Right lung (tissue), 2 donors: ENCODE measurements at regions not wholly inside any gene's neighbourhood (a gene's known extent, or its start where the extent isn't known, plus 50 kb on each side); places are given as distances from the start of the nearest gene placed in this dataset.
"Not testable (repeated sequence)": the region's sequence is repeated elsewhere in the genome, so short reads cannot be mapped to it uniquely, and the experiment has no call there.

ENCODE experiments used
- DNase-seq, 2 donors: peaks; one replicate each; pipeline ENCODE4 v3.0.0-alpha.2; 2013

DNA sequence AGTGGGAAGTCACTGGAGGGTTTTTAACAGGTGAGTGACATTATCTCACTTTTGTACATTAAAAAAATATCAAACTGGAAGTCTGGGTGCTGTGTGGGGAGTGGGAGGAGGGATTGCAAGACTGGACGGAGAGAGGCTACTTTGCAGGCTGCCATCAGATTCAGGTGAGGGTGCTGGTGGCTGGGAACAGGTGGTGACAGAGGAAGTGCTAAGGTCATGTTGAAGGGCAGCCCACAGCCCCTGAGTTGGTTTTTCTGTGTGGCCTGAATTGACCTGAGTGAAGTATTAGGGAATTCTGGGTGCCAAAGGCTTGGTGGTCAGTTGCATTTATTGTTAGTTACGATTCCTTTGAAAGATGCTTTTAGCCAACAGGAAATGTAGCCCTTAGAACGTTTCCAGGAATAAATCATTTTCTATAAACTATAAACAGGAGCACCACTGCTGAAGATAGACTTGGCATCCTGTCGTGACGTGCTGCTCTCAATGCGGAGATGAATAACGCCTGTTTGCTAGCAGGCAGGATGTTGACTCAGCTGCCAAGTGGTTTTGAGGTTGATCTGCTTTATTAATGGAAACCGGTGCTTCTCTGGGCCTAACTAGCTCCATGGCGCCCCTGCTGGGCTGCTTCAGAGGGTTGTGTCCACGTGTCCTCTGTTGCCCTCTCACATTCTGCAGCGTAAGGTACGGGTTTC, 707.5 kb upstream of the TMEM132C start:
- no peak for DNase-seq

DNA sequence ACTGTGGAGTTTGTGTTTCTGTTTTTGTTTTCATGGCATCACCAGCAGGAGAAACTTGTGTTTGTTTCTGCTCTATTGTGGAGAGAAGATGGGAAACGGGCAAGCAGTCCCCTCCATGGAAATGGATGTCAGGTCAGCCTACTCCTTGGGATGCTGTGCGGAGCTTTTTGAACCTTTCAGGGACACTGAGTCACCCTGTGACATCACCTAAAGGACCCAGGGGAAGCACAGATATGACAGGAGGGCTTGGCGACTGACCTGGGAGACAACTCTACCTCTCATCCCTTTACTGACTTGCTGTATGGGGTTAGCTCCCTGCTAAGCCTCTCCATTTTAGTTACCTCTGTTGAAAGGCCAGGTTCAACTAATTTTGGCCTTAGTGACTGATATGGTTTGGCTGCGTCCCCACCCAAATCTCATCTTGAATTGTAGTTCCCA, 706.9 kb upstream of the TMEM132C start:
- no peak for DNase-seq

DNA sequence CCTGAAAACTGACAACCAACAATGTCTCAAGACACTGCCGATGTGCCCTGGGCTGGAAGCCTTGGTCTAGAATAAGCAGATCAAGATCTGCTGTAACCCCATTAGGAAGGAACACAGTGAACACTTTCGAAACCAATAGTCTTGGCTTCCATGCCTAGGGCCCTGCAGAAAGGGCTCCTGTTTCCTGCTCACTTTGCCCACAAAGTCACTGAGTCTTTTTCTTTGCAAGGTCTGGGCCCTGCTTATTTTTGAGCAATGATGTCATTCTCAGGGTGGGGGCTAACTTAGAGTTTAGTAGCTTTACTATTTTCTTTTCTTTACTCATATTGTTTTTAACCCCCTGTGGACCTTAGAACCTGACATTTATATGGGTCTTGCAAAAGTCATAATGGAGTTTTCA, 704.2 kb upstream of the TMEM132C start:
- no peak for DNase-seq

- no peak for DNase-seq
These were observed 701.7 kb upstream of the TMEM132C start for GRCh38 chr12:127565241-127565640.

GRCh38 chr12:127567531-127567930, 699.4 kb upstream of the TMEM132C start:
- no peak for DNase-seq

- no peak for DNase-seq
These were observed 696.6 kb upstream of the TMEM132C start for GRCh38 chr12:127570387-127570786.

- DNase-seq = no peak
These were observed 696.1 kb upstream of the TMEM132C start for GRCh38 chr12:127570793-127571360.

DNA sequence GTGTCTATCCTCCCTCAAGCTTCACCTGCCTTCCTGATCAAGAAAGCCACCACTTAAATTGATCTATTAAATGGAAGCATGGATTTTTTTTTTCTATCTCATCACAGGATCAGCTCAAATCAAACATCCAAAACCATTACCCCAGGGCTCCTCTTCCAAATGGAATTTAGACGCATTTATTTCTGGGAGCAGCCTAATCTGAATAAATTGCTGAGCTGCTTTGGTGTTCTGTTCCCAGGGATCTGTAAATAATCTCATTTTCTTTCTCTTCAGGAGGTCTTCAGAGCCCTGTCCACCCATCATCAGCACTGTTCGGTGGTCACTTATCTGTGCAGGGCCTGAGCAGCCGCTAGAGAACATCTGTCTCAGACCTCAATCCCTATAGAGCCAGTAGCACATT, 695.4 kb upstream of the TMEM132C start:
- no peak for DNase-seq

- DNase-seq = no peak
These were observed 687.5 kb upstream of the TMEM132C start for GRCh38 chr12:127579446-127579845.

- DNase-seq = no peak
These were observed 684.9 kb upstream of the TMEM132C start for GRCh38 chr12:127582074-127582473.

- no peak for DNase-seq
These were observed 683.9 kb upstream of the TMEM132C start for GRCh38 chr12:127583041-127583440.

DNA sequence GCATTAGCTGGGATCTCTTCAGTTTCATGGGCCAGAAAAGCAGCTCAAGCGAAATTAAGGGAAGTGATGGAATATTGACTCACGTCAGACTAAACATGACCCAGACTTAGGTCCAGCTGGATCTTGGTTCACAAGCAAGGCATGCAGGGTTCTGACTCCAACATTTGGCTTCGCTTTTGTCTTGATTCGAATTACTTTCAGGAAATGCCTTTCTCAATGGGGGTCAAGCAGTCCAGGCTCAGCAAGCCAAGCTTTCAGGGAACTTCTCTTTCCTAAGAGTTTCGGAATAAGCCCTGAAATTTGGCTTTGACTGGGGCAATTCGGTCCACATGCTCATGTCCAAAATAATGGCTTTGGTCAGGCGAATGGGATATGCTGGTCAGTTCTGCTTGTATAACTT, 678.7 kb upstream of the TMEM132C start:
- no peak for DNase-seq

- no peak for DNase-seq
These were observed 677.4 kb upstream of the TMEM132C start for GRCh38 chr12:127589541-127589940.

- DNase-seq = no peak
These were observed 676.1 kb upstream of the TMEM132C start for GRCh38 chr12:127590868-127591267.

- DNase-seq = no peak
These were observed 674.7 kb upstream of the TMEM132C start for GRCh38 chr12:127592245-127592644.

DNA sequence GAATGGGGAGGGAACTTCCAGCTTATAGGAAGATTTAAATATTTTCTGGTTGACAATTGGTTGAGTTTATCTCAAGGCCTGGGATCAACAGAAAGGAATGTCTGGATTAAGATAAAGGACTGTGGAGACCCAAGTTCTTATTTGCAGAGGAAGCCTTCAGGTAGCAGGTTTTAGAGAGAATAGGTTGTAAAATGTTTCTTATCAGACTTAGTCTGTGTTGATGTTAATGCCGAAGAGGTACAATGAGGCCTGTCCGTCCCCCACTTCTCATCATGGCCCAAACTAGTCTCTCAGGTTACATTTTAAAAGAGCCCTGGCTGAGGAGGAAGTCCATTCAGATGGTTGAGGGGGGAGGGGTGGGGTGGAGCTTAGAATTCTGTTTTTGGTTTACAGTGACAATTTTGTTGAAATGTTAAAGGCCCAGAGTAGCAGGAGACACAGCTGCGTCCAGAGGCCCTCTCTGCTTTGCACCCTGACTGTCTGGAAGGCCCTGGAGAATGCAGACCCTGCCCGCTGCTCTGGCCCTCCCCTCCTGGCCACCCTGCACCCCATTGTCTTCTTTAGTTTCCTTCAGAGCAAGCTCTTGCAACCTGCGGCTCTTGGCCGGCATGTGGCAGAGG, 672.5 kb upstream of the TMEM132C start:
- DNase-seq = no peak

- no peak for DNase-seq
These were observed 671.5 kb upstream of the TMEM132C start for GRCh38 chr12:127595506-127595905.

DNA sequence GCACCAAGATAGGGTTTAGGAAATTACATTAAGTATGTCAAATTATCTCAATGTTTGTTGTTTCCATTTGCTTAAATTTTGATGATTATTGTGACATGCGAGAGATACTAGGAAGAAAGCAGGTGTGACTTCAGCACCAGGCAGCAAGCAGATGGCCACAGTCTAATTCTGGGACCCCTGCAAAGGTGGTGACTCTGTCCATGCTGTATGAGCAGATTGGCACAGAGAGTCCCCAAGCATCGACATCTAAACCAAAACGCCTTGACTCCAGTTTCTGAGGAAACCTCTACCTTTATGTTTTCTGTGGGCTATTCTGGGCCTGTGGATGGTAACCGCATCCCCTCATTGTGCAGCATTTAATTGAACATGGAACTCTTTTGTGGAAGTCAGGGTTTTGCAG, 670.1 kb upstream of the TMEM132C start:
- no peak for DNase-seq

DNA sequence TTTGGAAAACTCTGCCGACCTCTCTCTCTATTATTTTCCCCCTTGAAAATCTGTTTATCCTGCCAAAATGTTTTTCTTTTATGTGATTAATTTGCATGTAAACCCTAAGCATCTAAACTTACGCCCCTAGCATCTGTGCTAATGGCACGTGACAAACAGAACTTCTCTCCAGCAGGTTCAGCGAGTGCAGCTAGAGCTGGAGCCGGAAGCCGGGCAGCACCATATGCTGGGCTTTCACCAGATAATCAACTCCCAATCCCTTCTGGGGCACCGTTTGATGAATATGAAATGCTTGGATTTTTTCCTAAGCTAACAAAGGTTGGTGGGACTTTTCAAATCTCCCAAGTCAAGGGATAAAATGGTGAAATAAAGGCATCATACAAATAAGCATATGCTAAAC, 667.5 kb upstream of the TMEM132C start:
- no peak for DNase-seq

- no peak for DNase-seq
These were observed 666.8 kb upstream of the TMEM132C start for GRCh38 chr12:127600211-127600610.

- no peak for DNase-seq
These were observed 660.4 kb upstream of the TMEM132C start for GRCh38 chr12:127606476-127607015.

- no peak for DNase-seq
These were observed 659.7 kb upstream of the TMEM132C start for GRCh38 chr12:127607146-127607725.

DNA sequence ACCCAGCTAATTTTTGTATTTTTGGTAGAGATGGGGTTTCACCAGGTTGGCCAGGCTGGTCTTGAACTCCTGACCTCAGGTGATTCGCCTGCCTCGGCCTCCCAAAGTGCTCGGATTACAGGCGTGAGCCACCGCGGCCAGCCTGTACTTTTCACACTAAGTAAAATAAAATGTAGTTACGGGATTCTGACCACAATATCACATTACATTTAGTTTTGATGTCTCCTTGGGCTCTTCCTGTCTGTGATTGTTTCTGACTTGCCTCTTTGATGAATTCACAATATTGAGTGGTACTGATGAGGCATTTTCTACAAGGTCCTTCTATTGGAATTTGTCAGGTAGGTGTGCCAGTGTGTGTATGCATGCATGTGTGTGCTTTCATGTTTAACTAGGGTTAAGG, 658.6 kb upstream of the TMEM132C start:
- DNase-seq = not testable (repeated sequence)
